Caco-2 (cell line): ENCODE measurements at regions not wholly inside any gene's neighbourhood (a gene's known extent, or its start where the extent isn't known, plus 50 kb on each side); places are given as distances from the start of the nearest gene placed in this dataset.

Experiments used
- BruUV-seq: library from RNA; stranded (reverse); fragments of 400-500 nt; replicated peaks from 2 replicates; lab custom pipeline; 2021; lab: Mats Ljungman, UMichigan
- CTCF ChIA-PET: fragments of 300-600 bp; sonication (Branson Sonifier 250); formaldehyde crosslinking; loops from one replicate; lab custom pipeline; 2022; ENCODE audit warnings: antibody characterized with exemption; lab: Charles Lee
- POLR2A ChIA-PET: fragments of 300-600 bp; sonication (Branson Sonifier 250); formaldehyde crosslinking; loops from one replicate; lab custom pipeline; 2022; ENCODE audit warnings: antibody characterized with exemption; lab: Charles Lee
- DNase-seq, 2 experiments: peaks; one replicate each; pipeline versions ENCODE4 v3.0.0 to v3.0.0-alpha.2; 2020 to 2022
- H3K27me3 ChIP-seq: replicated peaks from 2 replicates; pipeline ENCODE4 v1.6.0; 2011; ENCODE audit warnings: low read length; ENCODE audit not compliant: control insufficient read depth, insufficient read depth
- H3K36me3 ChIP-seq: 2 replicates; pipeline ENCODE4 v1.5.1; 2011; ENCODE audit warnings: low read length; ENCODE audit not compliant: control insufficient read depth, insufficient read depth
- H3K4me1 ChIP-seq: fragments of 250-450 bp; sonication (Bioruptor Pico); 2 replicates; pipeline ENCODE4 v1.5.1; 2020; ENCODE audit warnings: mild to moderate bottlenecking
- H3K4me3 ChIP-seq: 2 replicates; pipeline ENCODE4 v1.5.1; 2011; ENCODE audit warnings: low read depth, mild to moderate bottlenecking, control low read depth, low read length
- H3K9me3 ChIP-seq: fragments of 250-450 bp; sonication (Bioruptor Pico); 2 replicates; pipeline ENCODE4 v1.5.1; 2020; ENCODE audit warnings: mild to moderate bottlenecking, moderate library complexity
- H3K27ac Mint-ChIP-seq: one replicate; pipeline ENCODE4 v1.8.0; 2022; ENCODE audit warnings: mixed read lengths; ENCODE audit not compliant: unreplicated experiment
- H3K27me3 Mint-ChIP-seq: one replicate; pipeline ENCODE4 v1.8.0; 2022; ENCODE audit warnings: mixed read lengths; ENCODE audit not compliant: insufficient read depth, unreplicated experiment
- H3K36me3 Mint-ChIP-seq: one replicate; pipeline ENCODE4 v1.8.0; 2022; ENCODE audit warnings: mild to moderate bottlenecking, mixed read lengths; ENCODE audit not compliant: insufficient read depth, unreplicated experiment
- H3K4me1 Mint-ChIP-seq: one replicate; pipeline ENCODE4 v1.8.0; 2022; ENCODE audit warnings: low read depth, mixed read lengths; ENCODE audit not compliant: unreplicated experiment
- H3K4me3 Mint-ChIP-seq: one replicate; pipeline ENCODE4 v1.8.0; 2022; ENCODE audit warnings: mild to moderate bottlenecking, moderate library complexity, mixed read lengths; ENCODE audit not compliant: unreplicated experiment
- H3K9me3 Mint-ChIP-seq: one replicate; pipeline ENCODE4 v1.8.0; 2022; ENCODE audit warnings: mixed read lengths; ENCODE audit not compliant: unreplicated experiment
- intact Hi-C: fragments of 100-400 bp; cut with micrococcal nuclease; formaldehyde crosslinking; loops from one replicate; pipeline ENCODE4 v1.10.0; 2022; ENCODE audit not compliant: unreplicated experiment
- TF ChIP-seq, protein P1 (sequence below), 2 experiments: fragments of 200-600 bp in 1 of 2; IDR thresholded peaks; 1 replicate in 1 of 2; 2 replicates in 1 of 2; pipeline versions ENCODE4 v1.5.1 to v1.8.0; 2011 to 2022; ENCODE audit warnings: antibody characterized with exemption in 1 of 2, control low read depth in 1 of 2, inconsistent platforms in 1 of 2, low read depth in 1 of 2, low read length in 1 of 2, mild to moderate bottlenecking in 1 of 2, moderate library complexity in 1 of 2; ENCODE audit not compliant: insufficient read depth in 1 of 2, severe bottlenecking in 1 of 2, unreplicated experiment in 1 of 2

DNA sequence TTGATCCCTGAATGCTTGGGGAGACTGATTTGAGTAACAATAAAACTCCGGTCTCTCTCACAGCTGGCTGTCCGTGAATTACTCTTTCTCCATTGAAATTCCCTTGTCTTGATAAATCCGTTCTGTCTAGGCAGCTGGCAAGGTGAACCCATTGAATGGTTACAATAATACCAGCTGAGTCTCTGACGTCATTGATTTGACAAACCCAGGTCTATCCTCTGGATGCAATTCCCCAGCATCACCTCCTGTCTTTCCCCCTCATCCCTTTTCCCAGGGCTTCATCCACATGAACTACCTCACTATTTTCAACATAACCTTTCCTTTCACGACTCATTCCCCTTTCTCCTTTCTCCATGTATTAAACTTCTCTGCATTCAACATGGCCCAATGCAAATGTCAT, 98.7 kb upstream of the TMEM132C start:
- TF ChIP-seq, protein P1, sequence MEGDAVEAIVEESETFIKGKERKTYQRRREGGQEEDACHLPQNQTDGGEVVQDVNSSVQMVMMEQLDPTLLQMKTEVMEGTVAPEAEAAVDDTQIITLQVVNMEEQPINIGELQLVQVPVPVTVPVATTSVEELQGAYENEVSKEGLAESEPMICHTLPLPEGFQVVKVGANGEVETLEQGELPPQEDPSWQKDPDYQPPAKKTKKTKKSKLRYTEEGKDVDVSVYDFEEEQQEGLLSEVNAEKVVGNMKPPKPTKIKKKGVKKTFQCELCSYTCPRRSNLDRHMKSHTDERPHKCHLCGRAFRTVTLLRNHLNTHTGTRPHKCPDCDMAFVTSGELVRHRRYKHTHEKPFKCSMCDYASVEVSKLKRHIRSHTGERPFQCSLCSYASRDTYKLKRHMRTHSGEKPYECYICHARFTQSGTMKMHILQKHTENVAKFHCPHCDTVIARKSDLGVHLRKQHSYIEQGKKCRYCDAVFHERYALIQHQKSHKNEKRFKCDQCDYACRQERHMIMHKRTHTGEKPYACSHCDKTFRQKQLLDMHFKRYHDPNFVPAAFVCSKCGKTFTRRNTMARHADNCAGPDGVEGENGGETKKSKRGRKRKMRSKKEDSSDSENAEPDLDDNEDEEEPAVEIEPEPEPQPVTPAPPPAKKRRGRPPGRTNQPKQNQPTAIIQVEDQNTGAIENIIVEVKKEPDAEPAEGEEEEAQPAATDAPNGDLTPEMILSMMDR (IDR thresholded peaks at IDR 0.05; ENCODE audit: insufficient read depth in 1 of 2, low read depth in 1 of 2, low read length in 1 of 2, severe bottlenecking in 1 of 2, unreplicated experiment in 1 of 2), result no peak
- Mint-ChIP-seq H3K9me3 (peaks cover 14% of the 10 kb centered on the region), H3K27ac (no peak overlapping the region), H3K4me1 (no peaks in the 10 kb centered on the region), H3K4me3 (no peak overlapping the region), H3K27me3 (no peaks in the 10 kb centered on the region), H3K36me3 (no peaks in the 10 kb centered on the region)
- no peaks in the 10 kb centered on the region for H3K9me3 ChIP-seq
- no peaks in the 10 kb centered on the region for H3K4me1 ChIP-seq
- H3K27me3 ChIP-seq, result no peaks in the 10 kb centered on the region
- BruUV-seq, result no TSS peak
- H3K4me3 ChIP-seq, result no peak overlapping the region
- intact Hi-C loops, result no loop called here
- no peak for DNase-seq
- POLR2A ChIA-PET, result no interaction called here
- CTCF ChIA-PET, result no interaction called here
- no peaks in the 10 kb centered on the region for H3K36me3 ChIP-seq

DNA sequence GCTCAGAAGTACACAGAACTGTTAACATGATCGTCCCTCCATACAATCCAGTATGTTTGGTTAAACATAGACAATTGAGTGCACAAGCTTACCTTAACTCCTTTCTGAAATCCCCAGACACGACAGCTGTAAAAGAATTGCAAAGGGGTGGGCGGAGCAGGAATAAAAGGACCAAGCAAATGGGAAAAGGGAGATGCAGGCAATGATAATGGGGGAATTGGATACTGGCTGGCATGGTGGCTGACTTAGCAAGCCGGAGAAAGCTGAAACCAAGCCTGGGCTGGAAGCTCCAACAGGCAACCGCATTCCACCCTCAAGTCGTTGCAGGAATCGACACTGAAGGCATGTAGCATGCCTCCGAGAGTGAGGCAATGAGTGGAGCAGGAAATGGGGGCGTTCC, 96.8 kb upstream of the TMEM132C start:
- TF ChIP-seq, protein P1 (IDR thresholded peaks at IDR 0.05; ENCODE audit: insufficient read depth in 1 of 2, low read depth in 1 of 2, low read length in 1 of 2, severe bottlenecking in 1 of 2, unreplicated experiment in 1 of 2), result no peak
- ChIA-PET CTCF (no interaction called here), POLR2A (no interaction called here)
- H3K36me3 Mint-ChIP-seq, result no peaks in the 10 kb centered on the region
- no peak overlapping the region for H3K27ac Mint-ChIP-seq
- H3K9me3 ChIP-seq, result no peaks in the 10 kb centered on the region
- H3K9me3 Mint-ChIP-seq, result peaks cover 22% of the 10 kb centered on the region
- no peaks in the 10 kb centered on the region for H3K36me3 ChIP-seq
- H3K4me3 ChIP-seq, result no peak overlapping the region
- no peaks in the 10 kb centered on the region for H3K27me3 ChIP-seq
- intact Hi-C loops, result no loop called here
- DNase-seq, result no peak
- no peaks in the 10 kb centered on the region for H3K27me3 Mint-ChIP-seq
- no peaks in the 10 kb centered on the region for H3K4me1 ChIP-seq
- no peak overlapping the region for H3K4me3 Mint-ChIP-seq
- H3K4me1 Mint-ChIP-seq, result no peaks in the 10 kb centered on the region
- no TSS peak for BruUV-seq

DNA sequence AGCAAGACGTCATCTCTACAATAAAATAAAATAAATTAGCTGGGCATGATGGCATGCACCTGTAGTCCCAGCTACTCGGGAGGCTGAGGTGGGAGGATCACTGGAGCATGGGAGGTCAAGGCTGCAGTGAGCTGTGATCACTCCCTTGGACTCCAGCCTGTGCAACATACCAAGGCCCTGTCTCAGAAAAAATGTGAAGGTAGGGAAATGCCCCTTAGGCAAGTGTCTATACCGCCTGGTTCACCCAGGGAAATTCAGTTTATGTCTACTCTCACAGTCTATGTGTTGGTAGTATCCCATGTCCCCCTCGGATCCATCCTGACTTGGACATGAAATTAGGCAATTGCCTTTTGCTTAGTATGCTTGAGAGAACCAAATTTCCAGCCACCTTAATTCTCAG, 88.4 kb upstream of the TMEM132C start:
- Mint-ChIP-seq H3K27ac (no peak overlapping the region), H3K4me3 (no peak overlapping the region), H3K4me1 (no peaks in the 10 kb centered on the region), H3K27me3 (no peaks in the 10 kb centered on the region), H3K9me3 (peaks cover 4% of the 10 kb centered on the region), H3K36me3 (no peaks in the 10 kb centered on the region)
- ChIA-PET CTCF (no interaction called here), POLR2A (no interaction called here)
- no peaks in the 10 kb centered on the region for H3K9me3 ChIP-seq
- no peaks in the 10 kb centered on the region for H3K36me3 ChIP-seq
- TF ChIP-seq, protein P1 (IDR thresholded peaks at IDR 0.05; ENCODE audit: insufficient read depth in 1 of 2, low read depth in 1 of 2, low read length in 1 of 2, severe bottlenecking in 1 of 2, unreplicated experiment in 1 of 2), result no peak
- no peaks in the 10 kb centered on the region for H3K27me3 ChIP-seq
- H3K4me1 ChIP-seq, result no peaks in the 10 kb centered on the region
- no TSS peak for BruUV-seq
- DNase-seq, result no peak
- no peak overlapping the region for H3K4me3 ChIP-seq
- intact Hi-C loops, result no loop called here
